ENCODE measurements at regions not wholly inside any gene's neighbourhood (a gene's known extent, or its start where the extent isn't known, plus 50 kb on each side); places are given as distances from the start of the nearest gene placed in this dataset.

- Histone ChIP-seq H3K79me2 (ENCODE audit: insufficient read depth, low read length) (no peaks in the 10 kb centered on the region), H3K27ac (ENCODE audit: low read length) (no peak overlapping the region), H3K9me3 (ENCODE audit: insufficient read depth, low read length, severe bottlenecking) (no peaks in the 10 kb centered on the region), H3K4me1 (ENCODE audit: insufficient read depth, low read length) (no peaks in the 10 kb centered on the region), H3K36me3 (ENCODE audit: insufficient read depth, low read length) (no peaks in the 10 kb centered on the region), H3K9ac (ENCODE audit: low read depth, low read length) (no peak overlapping the region), H3K27me3 (ENCODE audit: insufficient read depth, low read length, poor library complexity) (peaks cover 4% of the 10 kb centered on the region), H4K20me1 (ENCODE audit: insufficient read depth, low read length) (no peaks in the 10 kb centered on the region), H3K4me2 (ENCODE audit: insufficient read depth, low read length) (no peak overlapping the region), H3K4me3 (ENCODE audit: low read depth in 1 of 2, low read length in 2 of 2) (no peak overlapping the region), H2AFZ (ENCODE audit: low read depth, low read length) (no peak overlapping the region)
- TF ChIP-seq, protein P1, sequence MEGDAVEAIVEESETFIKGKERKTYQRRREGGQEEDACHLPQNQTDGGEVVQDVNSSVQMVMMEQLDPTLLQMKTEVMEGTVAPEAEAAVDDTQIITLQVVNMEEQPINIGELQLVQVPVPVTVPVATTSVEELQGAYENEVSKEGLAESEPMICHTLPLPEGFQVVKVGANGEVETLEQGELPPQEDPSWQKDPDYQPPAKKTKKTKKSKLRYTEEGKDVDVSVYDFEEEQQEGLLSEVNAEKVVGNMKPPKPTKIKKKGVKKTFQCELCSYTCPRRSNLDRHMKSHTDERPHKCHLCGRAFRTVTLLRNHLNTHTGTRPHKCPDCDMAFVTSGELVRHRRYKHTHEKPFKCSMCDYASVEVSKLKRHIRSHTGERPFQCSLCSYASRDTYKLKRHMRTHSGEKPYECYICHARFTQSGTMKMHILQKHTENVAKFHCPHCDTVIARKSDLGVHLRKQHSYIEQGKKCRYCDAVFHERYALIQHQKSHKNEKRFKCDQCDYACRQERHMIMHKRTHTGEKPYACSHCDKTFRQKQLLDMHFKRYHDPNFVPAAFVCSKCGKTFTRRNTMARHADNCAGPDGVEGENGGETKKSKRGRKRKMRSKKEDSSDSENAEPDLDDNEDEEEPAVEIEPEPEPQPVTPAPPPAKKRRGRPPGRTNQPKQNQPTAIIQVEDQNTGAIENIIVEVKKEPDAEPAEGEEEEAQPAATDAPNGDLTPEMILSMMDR (IDR thresholded peaks at IDR 0.05; ENCODE audit: borderline replicate concordance, extremely low read depth, low read length, poor library complexity, severe bottlenecking), result no peak
- TF ChIP-seq EZH2 (IDR thresholded peaks at IDR 0.05; ENCODE audit: borderline replicate concordance, low read depth, low read length, severe bottlenecking), result no peak
- ATAC-seq (ENCODE audit: insufficient read depth, low read depth) (no peak), DNase-seq (no peak)
Observed at GRCh38 chr1:208332774-208333126, 88.6 kb upstream of the PLXNA2 start.

- Histone ChIP-seq H3K27me3 (ENCODE audit: insufficient read depth, low read length, poor library complexity) (peaks cover 6% of the 10 kb centered on the region), H3K4me1 (ENCODE audit: insufficient read depth, low read length) (no peaks in the 10 kb centered on the region), H3K9ac (ENCODE audit: low read depth, low read length) (no peak overlapping the region), H4K20me1 (ENCODE audit: insufficient read depth, low read length) (no peaks in the 10 kb centered on the region), H3K79me2 (ENCODE audit: insufficient read depth, low read length) (no peaks in the 10 kb centered on the region), H3K27ac (ENCODE audit: low read length) (no peak overlapping the region), H3K36me3 (ENCODE audit: insufficient read depth, low read length) (no peaks in the 10 kb centered on the region), H3K9me3 (ENCODE audit: insufficient read depth, low read length, severe bottlenecking) (no peaks in the 10 kb centered on the region), H2AFZ (ENCODE audit: low read depth, low read length) (no peak overlapping the region), H3K4me2 (ENCODE audit: insufficient read depth, low read length) (no peak overlapping the region), H3K4me3 (ENCODE audit: low read depth in 1 of 2, low read length in 2 of 2) (no peak overlapping the region)
- ATAC-seq (ENCODE audit: insufficient read depth, low read depth) (no peak), DNase-seq (no peak)
- TF ChIP-seq, protein P1 (IDR thresholded peaks at IDR 0.05; ENCODE audit: borderline replicate concordance, extremely low read depth, low read length, poor library complexity, severe bottlenecking), result no peak
- no peak for TF ChIP-seq EZH2 (IDR thresholded peaks at IDR 0.05; ENCODE audit: borderline replicate concordance, low read depth, low read length, severe bottlenecking)
Observed at GRCh38 chr1:208333676-208334075, 89.5 kb upstream of the PLXNA2 start.

- no peak for TF ChIP-seq EZH2 (IDR thresholded peaks at IDR 0.05; ENCODE audit: borderline replicate concordance, low read depth, low read length, severe bottlenecking)
- TF ChIP-seq, protein P1 (IDR thresholded peaks at IDR 0.05; ENCODE audit: borderline replicate concordance, extremely low read depth, low read length, poor library complexity, severe bottlenecking), result no peak
- H3K9me3 ChIP-seq (ENCODE audit: insufficient read depth, low read length, severe bottlenecking), result no peaks in the 10 kb centered on the region
Observed at GRCh38 chr1:208335371-208336136, 91.4 kb upstream of the PLXNA2 start.

More at GRCh38 chr1:208335371-208336136, 91.4 kb upstream of the PLXNA2 start:
- H3K4me1 ChIP-seq (ENCODE audit: insufficient read depth, low read length), result no peaks in the 10 kb centered on the region
- no peak overlapping the region for H3K4me3 ChIP-seq (ENCODE audit: low read depth in 1 of 2, low read length in 2 of 2)
- ATAC-seq (ENCODE audit: insufficient read depth, low read depth), result no peak
- peaks cover 6% of the 10 kb centered on the region for H3K27me3 ChIP-seq (ENCODE audit: insufficient read depth, low read length, poor library complexity)
- H4K20me1 ChIP-seq (ENCODE audit: insufficient read depth, low read length), result no peaks in the 10 kb centered on the region
- DNase-seq, result no peak
- no peaks in the 10 kb centered on the region for H3K36me3 ChIP-seq (ENCODE audit: insufficient read depth, low read length)
- H3K27ac ChIP-seq (ENCODE audit: low read length), result no peak overlapping the region
- no peak overlapping the region for H3K9ac ChIP-seq (ENCODE audit: low read depth, low read length)
- no peak overlapping the region for H3K4me2 ChIP-seq (ENCODE audit: insufficient read depth, low read length)
- no peak overlapping the region for H2AFZ ChIP-seq (ENCODE audit: low read depth, low read length)
- H3K79me2 ChIP-seq (ENCODE audit: insufficient read depth, low read length), result no peaks in the 10 kb centered on the region

Data from DND-41 (cell line).